ENCODE measurements at regions not wholly inside any gene's neighbourhood (a gene's known extent, or its start where the extent isn't known, plus 50 kb on each side); places are given as distances from the start of the nearest gene placed in this dataset.

DNA sequence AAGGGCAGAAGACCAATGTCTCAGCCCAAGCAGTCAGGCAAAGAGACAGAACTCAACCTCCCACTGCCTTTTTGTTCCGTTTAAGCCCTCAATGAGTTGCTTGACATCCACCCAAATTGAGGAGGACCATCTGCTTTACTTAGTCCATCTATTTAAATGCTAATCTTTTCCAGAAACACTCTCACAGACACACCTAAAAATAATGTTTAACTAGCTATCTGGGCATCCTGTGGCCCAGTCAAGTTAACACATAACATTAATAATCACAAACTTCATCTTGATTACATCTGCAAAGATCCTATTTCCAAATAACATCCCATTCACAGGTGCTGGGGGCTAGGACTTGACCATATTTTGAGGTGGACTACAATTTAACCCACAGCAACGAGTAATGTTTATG, 115.7 kb downstream of the RAB11FIP2 start:
- no peaks in the 10 kb centered on the region for H3K36me3 ChIP-seq
- H3K4me3 ChIP-seq: no peak overlapping the region
- no peaks in the 10 kb centered on the region for H3K9me3 ChIP-seq
- WGBS, 2 donors: 92% methylated on average over 2 of the region's 2 CpGs
- no peaks in the 10 kb centered on the region for H3K27me3 ChIP-seq
- no peak overlapping the region for H3K27ac ChIP-seq
- H3K4me1 ChIP-seq: no peaks in the 10 kb centered on the region
- no peak for TF ChIP-seq POLR2A (IDR thresholded peaks at IDR 0.05)
- TF ChIP-seq, protein P1, sequence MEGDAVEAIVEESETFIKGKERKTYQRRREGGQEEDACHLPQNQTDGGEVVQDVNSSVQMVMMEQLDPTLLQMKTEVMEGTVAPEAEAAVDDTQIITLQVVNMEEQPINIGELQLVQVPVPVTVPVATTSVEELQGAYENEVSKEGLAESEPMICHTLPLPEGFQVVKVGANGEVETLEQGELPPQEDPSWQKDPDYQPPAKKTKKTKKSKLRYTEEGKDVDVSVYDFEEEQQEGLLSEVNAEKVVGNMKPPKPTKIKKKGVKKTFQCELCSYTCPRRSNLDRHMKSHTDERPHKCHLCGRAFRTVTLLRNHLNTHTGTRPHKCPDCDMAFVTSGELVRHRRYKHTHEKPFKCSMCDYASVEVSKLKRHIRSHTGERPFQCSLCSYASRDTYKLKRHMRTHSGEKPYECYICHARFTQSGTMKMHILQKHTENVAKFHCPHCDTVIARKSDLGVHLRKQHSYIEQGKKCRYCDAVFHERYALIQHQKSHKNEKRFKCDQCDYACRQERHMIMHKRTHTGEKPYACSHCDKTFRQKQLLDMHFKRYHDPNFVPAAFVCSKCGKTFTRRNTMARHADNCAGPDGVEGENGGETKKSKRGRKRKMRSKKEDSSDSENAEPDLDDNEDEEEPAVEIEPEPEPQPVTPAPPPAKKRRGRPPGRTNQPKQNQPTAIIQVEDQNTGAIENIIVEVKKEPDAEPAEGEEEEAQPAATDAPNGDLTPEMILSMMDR (IDR thresholded peaks at IDR 0.05): no peak
- TF ChIP-seq EP300 (IDR thresholded peaks at IDR 0.05): no peak
- DNase-seq (ENCODE audit: low spot score in 2 of 2): no peak

DNA sequence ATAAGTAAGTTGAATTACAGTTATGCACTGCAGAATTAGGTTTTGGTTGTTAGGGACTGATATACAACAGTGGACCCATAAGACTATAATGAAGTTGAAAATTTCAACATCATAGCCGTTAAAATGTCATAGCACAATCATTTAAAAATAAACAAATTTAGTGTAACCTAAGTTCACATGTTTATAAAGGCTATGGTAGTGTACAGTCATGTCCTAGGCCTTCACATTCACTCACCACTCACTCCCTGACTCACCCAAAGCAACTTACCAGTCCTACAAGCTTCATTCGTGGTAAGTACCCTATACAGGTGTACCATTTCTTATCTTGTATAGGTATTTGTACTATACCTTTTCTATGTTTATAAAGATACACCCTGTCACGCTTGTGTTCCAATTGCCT, 113.7 kb downstream of the RAB11FIP2 start:
- H3K27ac ChIP-seq: no peak overlapping the region
- 80% methylated on average over 3 of the region's 3 CpGs for WGBS, 2 donors
- H3K36me3 ChIP-seq: no peaks in the 10 kb centered on the region
- H3K9me3 ChIP-seq: no peaks in the 10 kb centered on the region
- no peaks in the 10 kb centered on the region for H3K27me3 ChIP-seq
- H3K4me1 ChIP-seq: no peaks in the 10 kb centered on the region
- TF ChIP-seq POLR2A (IDR thresholded peaks at IDR 0.05): no peak
- TF ChIP-seq EP300 (IDR thresholded peaks at IDR 0.05): no peak
- TF ChIP-seq, protein P1 (IDR thresholded peaks at IDR 0.05): no peak
- DNase-seq (ENCODE audit: low spot score in 2 of 2): no peak
- no peak overlapping the region for H3K4me3 ChIP-seq

DNA sequence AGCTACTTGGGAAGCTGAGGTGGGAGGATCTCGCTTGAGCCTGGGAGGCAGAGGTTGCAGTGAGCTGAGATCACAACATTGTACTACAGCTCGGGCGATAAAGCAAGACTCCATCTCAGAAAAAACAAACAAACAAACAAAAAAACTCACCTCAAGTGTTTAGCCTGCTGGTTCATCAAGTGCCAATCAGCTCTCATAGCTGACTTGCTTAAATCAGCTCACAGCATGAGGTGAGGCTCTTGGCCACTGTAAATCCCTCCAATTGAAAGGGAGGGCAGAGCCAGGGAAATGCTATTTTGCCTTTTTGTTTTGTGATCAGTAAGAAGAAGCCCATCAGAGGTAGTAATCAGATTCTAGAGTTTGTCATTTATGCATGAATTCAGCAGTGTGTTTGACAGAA, 112.3 kb downstream of the RAB11FIP2 start:
- Histone ChIP-seq H3K36me3 (no peaks in the 10 kb centered on the region), H3K4me3 (no peak overlapping the region), H3K27ac (no peak overlapping the region), H3K9me3 (no peaks in the 10 kb centered on the region), H3K27me3 (no peaks in the 10 kb centered on the region), H3K4me1 (no peaks in the 10 kb centered on the region)
- 77 to 84% methylated on average over 3 of the region's 3 CpGs for WGBS, 2 donors
- TF ChIP-seq, protein P1 (IDR thresholded peaks at IDR 0.05): no peak
- TF ChIP-seq POLR2A (IDR thresholded peaks at IDR 0.05): no peak
- no peak for TF ChIP-seq EP300 (IDR thresholded peaks at IDR 0.05)
- no peak for DNase-seq (ENCODE audit: low spot score in 2 of 2)

DNA sequence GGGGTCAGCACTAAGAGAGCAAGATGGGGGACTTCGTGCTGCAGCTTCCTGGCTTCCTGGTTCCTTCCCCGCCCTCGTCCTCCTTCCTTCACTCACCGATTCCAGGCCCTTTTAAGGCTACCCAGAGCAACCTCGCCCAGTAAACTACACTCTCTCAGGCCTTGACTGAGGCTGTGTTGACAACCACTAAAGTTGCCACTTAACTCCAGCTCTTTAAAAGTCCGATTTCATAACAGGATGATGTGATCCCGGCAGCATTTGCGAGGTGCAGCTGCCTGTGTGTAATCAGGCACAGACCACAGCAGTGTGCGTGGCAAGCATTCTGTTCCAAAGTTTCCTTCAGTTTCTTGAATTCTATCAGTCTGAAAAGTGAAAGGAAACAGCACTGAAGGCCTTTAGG, 110.6 kb downstream of the RAB11FIP2 start:
- H3K27ac ChIP-seq: no peak overlapping the region
- no peaks in the 10 kb centered on the region for H3K9me3 ChIP-seq
- DNase-seq (ENCODE audit: low spot score in 2 of 2): no peak
- TF ChIP-seq POLR2A (IDR thresholded peaks at IDR 0.05) (no peak), EP300 (IDR thresholded peaks at IDR 0.05) (no peak)
- TF ChIP-seq, protein P1 (IDR thresholded peaks at IDR 0.05): no peak
- H3K27me3 ChIP-seq: no peaks in the 10 kb centered on the region
- H3K4me3 ChIP-seq: no peak overlapping the region
- H3K36me3 ChIP-seq: no peaks in the 10 kb centered on the region
- no peaks in the 10 kb centered on the region for H3K4me1 ChIP-seq
- WGBS, 2 donors: 61 to 66% methylated on average over 9 of the region's 9 CpGs

DNA sequence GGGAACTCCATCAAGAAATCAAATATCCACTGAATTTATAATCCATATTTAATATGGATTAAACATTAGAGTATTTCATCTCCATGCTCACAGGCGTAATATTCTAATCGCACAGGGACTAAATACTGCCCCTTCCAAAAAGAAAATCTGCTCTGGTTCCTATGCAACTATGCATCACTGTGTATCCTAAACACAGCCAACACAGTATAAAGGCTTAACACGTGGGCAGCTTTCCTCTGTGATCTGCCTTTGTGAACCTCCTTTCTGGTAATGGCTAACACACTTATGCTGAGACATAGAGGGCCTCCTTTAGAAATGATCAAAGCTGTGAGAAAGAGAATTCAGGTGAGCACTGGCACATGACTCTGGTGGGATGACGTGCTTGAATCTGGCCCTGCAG, 110.2 kb downstream of the RAB11FIP2 start:
- Histone ChIP-seq H3K27me3 (no peaks in the 10 kb centered on the region), H3K36me3 (no peaks in the 10 kb centered on the region), H3K9me3 (no peaks in the 10 kb centered on the region), H3K27ac (no peak overlapping the region), H3K4me3 (no peak overlapping the region), H3K4me1 (no peaks in the 10 kb centered on the region)
- 75 to 78% methylated on average over 4 of the region's 4 CpGs for WGBS, 2 donors
- no peak for DNase-seq (ENCODE audit: low spot score in 2 of 2)
- TF ChIP-seq POLR2A (IDR thresholded peaks at IDR 0.05) (no peak), EP300 (IDR thresholded peaks at IDR 0.05) (no peak)
- TF ChIP-seq, protein P1 (IDR thresholded peaks at IDR 0.05): no peak
